Mesenchymal stem cell (in vitro differentiated cells and primary cell): ENCODE measurements at regions not wholly inside any gene's neighbourhood (a gene's known extent, or its start where the extent isn't known, plus 50 kb on each side); places are given as distances from the start of the nearest gene placed in this dataset.

Source experiments
- DNase-seq: peaks from one replicate; pipeline ENCODE4 v3.0.0-alpha.2; 2013
- H2AFZ ChIP-seq: one replicate; pipeline ENCODE4 v1.6.1; 2013; ENCODE audit warnings: low read depth, mild to moderate bottlenecking, control low read depth, inconsistent platforms, low read length, moderate library complexity
- H2AK5ac ChIP-seq: 2 replicates; pipeline ENCODE4 v1.6.1; 2013; ENCODE audit warnings: low read length, moderate library complexity, mild to moderate bottlenecking, inconsistent platforms; ENCODE audit not compliant: severe bottlenecking
- H2BK120ac ChIP-seq: one replicate; pipeline ENCODE4 v1.6.1; 2013; ENCODE audit warnings: low read depth, mild to moderate bottlenecking, inconsistent platforms, low read length, moderate library complexity
- H2BK12ac ChIP-seq, 2 experiments: one replicate each; pipeline ENCODE4 v1.6.1; 2013; ENCODE audit warnings: inconsistent platforms in 2 of 2, low read length in 2 of 2, mild to moderate bottlenecking in 2 of 2, moderate library complexity in 2 of 2, control low read depth in 1 of 2
- H2BK15ac ChIP-seq: one replicate; pipeline ENCODE4 v1.6.1; 2013; ENCODE audit warnings: mild to moderate bottlenecking, low read depth, inconsistent platforms; ENCODE audit not compliant: poor library complexity, severe bottlenecking
- H2BK5ac ChIP-seq: 2 replicates; pipeline ENCODE4 v1.6.1; 2013; ENCODE audit warnings: low read depth, mild to moderate bottlenecking, low read length, control low read depth, inconsistent platforms; ENCODE audit not compliant: poor library complexity, severe bottlenecking
- H3K14ac ChIP-seq, 2 experiments: one replicate each; pipeline ENCODE4 v1.6.1; 2013; ENCODE audit warnings: inconsistent platforms in 2 of 2, low read length in 2 of 2, control low read depth in 1 of 2, mild to moderate bottlenecking in 1 of 2, moderate library complexity in 1 of 2
- H3K18ac ChIP-seq, 2 experiments: one replicate each; pipeline ENCODE4 v1.6.1; 2013; ENCODE audit warnings: inconsistent platforms in 2 of 2, low read length in 2 of 2, control low read depth in 1 of 2, low read depth in 1 of 2, mild to moderate bottlenecking in 1 of 2
- H3K23ac ChIP-seq, 2 experiments: one replicate each; pipeline ENCODE4 v1.6.1; 2013; ENCODE audit warnings: inconsistent platforms in 2 of 2, low read length in 2 of 2, mild to moderate bottlenecking in 2 of 2, moderate library complexity in 2 of 2, control low read depth in 1 of 2
- H3K27ac ChIP-seq: 2 replicates; pipeline ENCODE4 v1.5.1; 2013; ENCODE audit warnings: mild to moderate bottlenecking, moderate library complexity, low read length, control low read depth, inconsistent platforms; ENCODE audit not compliant: poor library complexity, severe bottlenecking
- H3K27me3 ChIP-seq, 2 experiments: 2 replicates each; pipeline versions ENCODE4 v1.6.1 to v1.7.0; 2013; ENCODE audit warnings: low read length in 2 of 2, mild to moderate bottlenecking in 2 of 2, moderate library complexity in 2 of 2, control low read depth in 1 of 2, inconsistent platforms in 1 of 2; ENCODE audit not compliant: control insufficient read depth in 1 of 2, insufficient read depth in 1 of 2
- H3K36me3 ChIP-seq, 2 experiments: 2 replicates each; pipeline versions ENCODE4 v1.6.1 to v1.7.0; 2013; ENCODE audit warnings: low read length in 2 of 2, control low read depth in 1 of 2, inconsistent platforms in 1 of 2, low read depth in 1 of 2, mild to moderate bottlenecking in 1 of 2; ENCODE audit not compliant: insufficient read depth in 2 of 2, control insufficient read depth in 1 of 2
- H3K4ac ChIP-seq, 2 experiments: one replicate each; pipeline ENCODE4 v1.6.1; 2013; ENCODE audit warnings: inconsistent platforms in 2 of 2, low read length in 2 of 2, mild to moderate bottlenecking in 2 of 2, moderate library complexity in 2 of 2, control low read depth in 1 of 2, low read depth in 1 of 2
- H3K4me1 ChIP-seq: 2 replicates; pipeline ENCODE4 v1.6.1; 2013; ENCODE audit warnings: low read depth, low read length, control low read depth; ENCODE audit not compliant: control insufficient read depth, insufficient read depth
- H3K4me2 ChIP-seq: 2 replicates; pipeline ENCODE4 v1.6.1; 2013; ENCODE audit warnings: low read length, mild to moderate bottlenecking, inconsistent platforms; ENCODE audit not compliant: poor library complexity, severe bottlenecking
- H3K4me3 ChIP-seq, 2 experiments: 2 replicates each; pipeline versions ENCODE4 v1.5.1 to v1.7.0; 2013; ENCODE audit warnings: low read length in 2 of 2, mild to moderate bottlenecking in 2 of 2, control low read depth in 1 of 2, low read depth in 1 of 2; ENCODE audit not compliant: insufficient read depth in 1 of 2
- H3K79me1 ChIP-seq: replicated peaks from 2 replicates; pipeline ENCODE4 v1.6.1; 2013; ENCODE audit warnings: mild to moderate bottlenecking, control low read depth, low read length, inconsistent platforms; ENCODE audit not compliant: poor library complexity, severe bottlenecking
- H3K9ac ChIP-seq: 2 replicates; pipeline ENCODE4 v1.7.0; 2013; ENCODE audit warnings: mild to moderate bottlenecking, low read length, moderate library complexity
- H3K9me3 ChIP-seq: 2 replicates; pipeline ENCODE4 v1.7.0; 2013; ENCODE audit warnings: mild to moderate bottlenecking, low read length; ENCODE audit not compliant: control insufficient read depth
- H4K8ac ChIP-seq: one replicate; pipeline ENCODE4 v1.6.1; 2013; ENCODE audit warnings: inconsistent platforms, mild to moderate bottlenecking, low read length, moderate library complexity
- H4K91ac ChIP-seq: one replicate; pipeline ENCODE4 v1.6.1; 2013; ENCODE audit warnings: mild to moderate bottlenecking, low read length, inconsistent platforms
- WGBS: methylation state at CpG from one replicate; pipeline ENCODE4 v1.1.7; 2013; ENCODE audit warnings: mixed read lengths; 5-methylcytosine and 5-hydroxymethylcytosine counted together

- Histone ChIP-seq H3K23ac (no peak overlapping the region), H2BK15ac (no peak overlapping the region), H3K9me3 (peaks cover 3% of the 10 kb centered on the region), H4K8ac (no peak overlapping the region), H4K91ac (no peak overlapping the region), H3K4me1 (no peaks in the 10 kb centered on the region), H3K4me3 (no peak overlapping the region), H2BK120ac (no peak overlapping the region), H3K9ac (no peak overlapping the region), H2AFZ (no peak overlapping the region), H3K27ac (no peak overlapping the region), H3K27me3 (peaks cover 0 to 6% of the 10 kb centered on the region in 2 experiments), H3K18ac (no peak overlapping the region), H3K79me1 (no peaks in the 10 kb centered on the region), H3K4ac (no peak overlapping the region), H2BK5ac (no peak overlapping the region), H2AK5ac (no peak overlapping the region), H3K14ac (no peak overlapping the region), H2BK12ac (no peak overlapping the region), H3K36me3 (no peaks in the 10 kb centered on the region), H3K4me2 (no peak overlapping the region)
- DNase-seq = no peak
- 94% methylated on average over 2 of the region's 2 CpGs for WGBS
Observed at GRCh38 chr2:133691336-133691735, 123.1 kb upstream of the NCKAP5 start.

- H2AFZ ChIP-seq = no peak overlapping the region
- no peak overlapping the region for H3K23ac ChIP-seq
- no peaks in the 10 kb centered on the region for H3K79me1 ChIP-seq
- no peak overlapping the region for H3K4ac ChIP-seq
- no peak overlapping the region for H2BK5ac ChIP-seq
- peaks cover 22% of the 10 kb centered on the region for H3K9me3 ChIP-seq
- no peak overlapping the region for H3K9ac ChIP-seq
- peaks cover 2% of the 10 kb centered on the region for H3K4me1 ChIP-seq
- no peaks in the 10 kb centered on the region for H3K27me3 ChIP-seq
- no peak overlapping the region for H2AK5ac ChIP-seq
- H3K14ac ChIP-seq = no peak overlapping the region
- no peak overlapping the region for H2BK15ac ChIP-seq
- H2BK120ac ChIP-seq = no peak overlapping the region
- H3K18ac ChIP-seq = no peak overlapping the region
- no peak overlapping the region for H4K8ac ChIP-seq
- no peak overlapping the region for H2BK12ac ChIP-seq
- no peaks in the 10 kb centered on the region for H3K36me3 ChIP-seq
- 100% methylated on average over 1 of the region's 1 CpG for WGBS
- DNase-seq = no peak
- H3K4me3 ChIP-seq = no peak overlapping the region
- H3K4me2 ChIP-seq = no peak overlapping the region
- H3K27ac ChIP-seq = no peak overlapping the region
- no peak overlapping the region for H4K91ac ChIP-seq
Observed at GRCh38 chr2:133705287-133705686, 137.0 kb upstream of the NCKAP5 start.

GRCh38 chr2:133710613-133711012 lies 142.3 kb upstream of the NCKAP5 start:
- 91% methylated on average over 3 of the region's 3 CpGs for WGBS
- H3K4ac ChIP-seq = no peak overlapping the region
- no peak overlapping the region for H4K8ac ChIP-seq
- H3K79me1 ChIP-seq = no peaks in the 10 kb centered on the region
- H3K36me3 ChIP-seq = no peaks in the 10 kb centered on the region
- H2AK5ac ChIP-seq = no peak overlapping the region
- no peak for DNase-seq
- H3K4me2 ChIP-seq = no peak overlapping the region
- H4K91ac ChIP-seq = no peak overlapping the region
- no peak overlapping the region for H3K23ac ChIP-seq
- no peak overlapping the region for H2BK12ac ChIP-seq
- H2BK15ac ChIP-seq = no peak overlapping the region
- no peak overlapping the region for H3K18ac ChIP-seq
- no peak overlapping the region for H3K14ac ChIP-seq
- no peak overlapping the region for H3K27ac ChIP-seq
- no peak overlapping the region for H3K9ac ChIP-seq
- no peak overlapping the region for H2BK5ac ChIP-seq
- H2BK120ac ChIP-seq = no peak overlapping the region
- H2AFZ ChIP-seq = no peak overlapping the region
- H3K4me1 ChIP-seq = peaks cover 2% of the 10 kb centered on the region
- peaks cover 22% of the 10 kb centered on the region for H3K9me3 ChIP-seq
- H3K4me3 ChIP-seq = no peak overlapping the region
- H3K27me3 ChIP-seq = no peaks in the 10 kb centered on the region

- no peak overlapping the region for H3K14ac ChIP-seq
- no peak overlapping the region for H3K4ac ChIP-seq
- no peaks in the 10 kb centered on the region for H3K79me1 ChIP-seq
- no peak overlapping the region for H3K27ac ChIP-seq
- no peak overlapping the region for H2AFZ ChIP-seq
- no peak overlapping the region for H2BK5ac ChIP-seq
- 87% methylated on average over 4 of the region's 6 CpGs for WGBS
- H3K23ac ChIP-seq = no peak overlapping the region
- no peak overlapping the region for H3K18ac ChIP-seq
- H3K9me3 ChIP-seq = peaks cover 22% of the 10 kb centered on the region
- H4K8ac ChIP-seq = no peak overlapping the region
- DNase-seq = no peak
- no peak overlapping the region for H4K91ac ChIP-seq
- no peak overlapping the region for H3K9ac ChIP-seq
- no peak overlapping the region for H2AK5ac ChIP-seq
- H3K27me3 ChIP-seq = no peaks in the 10 kb centered on the region
- no peaks in the 10 kb centered on the region for H3K36me3 ChIP-seq
- H3K4me2 ChIP-seq = no peak overlapping the region
- H3K4me3 ChIP-seq = no peak overlapping the region
- no peak overlapping the region for H2BK12ac ChIP-seq
- H2BK120ac ChIP-seq = no peak overlapping the region
- peaks cover 2% of the 10 kb centered on the region for H3K4me1 ChIP-seq
- H2BK15ac ChIP-seq = no peak overlapping the region
Observed at GRCh38 chr2:133711201-133711600, 142.9 kb upstream of the NCKAP5 start.
